CD4-positive, alpha-beta T cell (primary cell): ENCODE measurements at regions not wholly inside any gene's neighbourhood (a gene's known extent, or its start where the extent isn't known, plus 50 kb on each side); places are given as distances from the start of the nearest gene placed in this dataset.

Source experiments
- ATAC-seq: fragments of 200-7000 bp; cut with Tn5 transposase; one replicate; pipeline ENCODE4 v1.10.0; 2022; ENCODE audit warnings: mild to moderate bottlenecking; ENCODE audit not compliant: poor library complexity
- CTCF ChIA-PET: fragments of 350-600 bp; sonication (Branson Sonifier 250); formaldehyde crosslinking; loops from one replicate; lab custom pipeline; 2021; ENCODE audit warnings: antibody characterized with exemption, inconsistent platforms; lab: Charles Lee
- POLR2A ChIA-PET: fragments of 350-600 bp; sonication (Branson Sonifier 250); formaldehyde crosslinking; loops from one replicate; lab custom pipeline; 2021; ENCODE audit warnings: antibody characterized with exemption, inconsistent platforms; lab: Charles Lee
- DNase-seq, 14 experiments: peaks; one replicate each; pipeline ENCODE4 v3.0.0-alpha.2; 2013 to 2020; ENCODE audit warnings: mixed read lengths in 2 of 14
- H3K27ac ChIP-seq, 2 donors: one replicate each; pipeline versions ENCODE4 v1.5.1 to v1.7.0; 2013; ENCODE audit warnings: low read length in 2 of 2, low read depth in 1 of 2, mild to moderate bottlenecking in 1 of 2
- H3K27me3 ChIP-seq, 2 experiments: 1 replicate in 1 of 2; 2 replicates in 1 of 2; pipeline versions ENCODE4 v1.6.1 to v1.7.0; 2013; ENCODE audit warnings: low read length in 2 of 2, control low read depth in 1 of 2, mild to moderate bottlenecking in 1 of 2, moderate library complexity in 1 of 2; ENCODE audit not compliant: insufficient read depth in 2 of 2, control insufficient read depth in 1 of 2
- H3K36me3 ChIP-seq: one replicate; pipeline ENCODE4 v1.6.1; 2013; ENCODE audit warnings: low read length, control low read depth; ENCODE audit not compliant: insufficient read depth
- H3K4me1 ChIP-seq: one replicate; pipeline ENCODE4 v1.6.1; 2013; ENCODE audit warnings: low read length, control low read depth; ENCODE audit not compliant: insufficient read depth
- H3K4me3 ChIP-seq: one replicate; pipeline ENCODE4 v1.5.1; 2013; ENCODE audit warnings: mild to moderate bottlenecking, low read length, moderate library complexity
- H3K9me3 ChIP-seq, 2 experiments: 1 replicate in 1 of 2; 2 replicates in 1 of 2; pipeline versions ENCODE4 v1.6.1 to v1.7.0; 2013; ENCODE audit warnings: low read length in 2 of 2, mild to moderate bottlenecking in 2 of 2, control low read depth in 1 of 2, moderate library complexity in 1 of 2; ENCODE audit not compliant: control insufficient read depth in 1 of 2, insufficient read depth in 1 of 2
- H3K27ac Mint-ChIP-seq: one replicate; pipeline ENCODE4 v1.8.0; 2020; ENCODE audit warnings: mixed read lengths
- H3K27me3 Mint-ChIP-seq: one replicate; pipeline ENCODE4 v1.8.0; 2021; ENCODE audit warnings: mixed read lengths
- H3K36me3 Mint-ChIP-seq: one replicate; pipeline ENCODE4 v1.8.0; 2021; ENCODE audit warnings: low read depth, mixed read lengths
- H3K4me1 Mint-ChIP-seq: one replicate; pipeline ENCODE4 v1.8.0; 2021; ENCODE audit warnings: low read depth, mixed read lengths
- H3K4me3 Mint-ChIP-seq: one replicate; pipeline ENCODE4 v1.8.0; 2020; ENCODE audit warnings: mild to moderate bottlenecking, mixed read lengths
- H3K9me3 Mint-ChIP-seq: one replicate; pipeline ENCODE4 v1.8.0; 2020; ENCODE audit warnings: mixed read lengths
- intact Hi-C, 2 experiments: fragments of 100-400 bp; cut with DNase I in 1 of 2; cut with micrococcal nuclease in 1 of 2; formaldehyde crosslinking; loops; one replicate each; pipeline versions ENCODE4 v1.15.1 to v1.9.0; 2023 to 2025; cut with DNase I, micrococcal nuclease
- TF ChIP-seq, protein P1 (sequence below): fragments of 200-600 bp; IDR thresholded peaks from one replicate; pipeline ENCODE4 v1.8.0; 2022; ENCODE audit warnings: antibody characterized with exemption, mild to moderate bottlenecking

DNA sequence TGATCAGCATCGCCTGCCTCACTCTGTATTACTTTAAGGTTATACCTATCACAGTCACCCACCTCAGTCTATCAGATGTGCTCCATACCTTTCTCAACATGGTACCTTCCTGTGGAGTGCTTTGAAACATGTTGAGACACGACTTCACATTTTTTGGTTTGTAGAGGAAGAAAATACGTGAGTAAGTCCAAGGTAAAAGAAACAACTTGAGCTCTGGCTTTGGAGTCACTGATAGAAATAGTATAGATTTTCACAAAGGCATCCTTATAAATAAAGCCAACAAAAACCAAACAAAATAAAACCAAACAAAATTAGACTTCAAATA lies 77.5 kb upstream of the HMHB1 start:
- Mint-ChIP-seq H3K4me1 (no peaks in the 10 kb centered on the region), H3K27me3 (peaks cover 1% of the 10 kb centered on the region), H3K4me3 (no peak overlapping the region), H3K27ac (no peak overlapping the region), H3K36me3 (no peaks in the 10 kb centered on the region), H3K9me3 (no peaks in the 10 kb centered on the region)
- Histone ChIP-seq H3K36me3 (no peaks in the 10 kb centered on the region), H3K27me3 (no peaks in the 10 kb centered on the region), H3K4me1 (no peaks in the 10 kb centered on the region), H3K27ac (no peak overlapping the region), H3K9me3 (no peaks in the 10 kb centered on the region), H3K4me3 (no peak overlapping the region)
- intact Hi-C loops, result no loop called here
- DNase-seq (no peak), ATAC-seq (no peak)
- TF ChIP-seq, protein P1, sequence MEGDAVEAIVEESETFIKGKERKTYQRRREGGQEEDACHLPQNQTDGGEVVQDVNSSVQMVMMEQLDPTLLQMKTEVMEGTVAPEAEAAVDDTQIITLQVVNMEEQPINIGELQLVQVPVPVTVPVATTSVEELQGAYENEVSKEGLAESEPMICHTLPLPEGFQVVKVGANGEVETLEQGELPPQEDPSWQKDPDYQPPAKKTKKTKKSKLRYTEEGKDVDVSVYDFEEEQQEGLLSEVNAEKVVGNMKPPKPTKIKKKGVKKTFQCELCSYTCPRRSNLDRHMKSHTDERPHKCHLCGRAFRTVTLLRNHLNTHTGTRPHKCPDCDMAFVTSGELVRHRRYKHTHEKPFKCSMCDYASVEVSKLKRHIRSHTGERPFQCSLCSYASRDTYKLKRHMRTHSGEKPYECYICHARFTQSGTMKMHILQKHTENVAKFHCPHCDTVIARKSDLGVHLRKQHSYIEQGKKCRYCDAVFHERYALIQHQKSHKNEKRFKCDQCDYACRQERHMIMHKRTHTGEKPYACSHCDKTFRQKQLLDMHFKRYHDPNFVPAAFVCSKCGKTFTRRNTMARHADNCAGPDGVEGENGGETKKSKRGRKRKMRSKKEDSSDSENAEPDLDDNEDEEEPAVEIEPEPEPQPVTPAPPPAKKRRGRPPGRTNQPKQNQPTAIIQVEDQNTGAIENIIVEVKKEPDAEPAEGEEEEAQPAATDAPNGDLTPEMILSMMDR, result no peak
- CTCF ChIA-PET, result no interaction called here
- POLR2A ChIA-PET, result no interaction called here

DNA sequence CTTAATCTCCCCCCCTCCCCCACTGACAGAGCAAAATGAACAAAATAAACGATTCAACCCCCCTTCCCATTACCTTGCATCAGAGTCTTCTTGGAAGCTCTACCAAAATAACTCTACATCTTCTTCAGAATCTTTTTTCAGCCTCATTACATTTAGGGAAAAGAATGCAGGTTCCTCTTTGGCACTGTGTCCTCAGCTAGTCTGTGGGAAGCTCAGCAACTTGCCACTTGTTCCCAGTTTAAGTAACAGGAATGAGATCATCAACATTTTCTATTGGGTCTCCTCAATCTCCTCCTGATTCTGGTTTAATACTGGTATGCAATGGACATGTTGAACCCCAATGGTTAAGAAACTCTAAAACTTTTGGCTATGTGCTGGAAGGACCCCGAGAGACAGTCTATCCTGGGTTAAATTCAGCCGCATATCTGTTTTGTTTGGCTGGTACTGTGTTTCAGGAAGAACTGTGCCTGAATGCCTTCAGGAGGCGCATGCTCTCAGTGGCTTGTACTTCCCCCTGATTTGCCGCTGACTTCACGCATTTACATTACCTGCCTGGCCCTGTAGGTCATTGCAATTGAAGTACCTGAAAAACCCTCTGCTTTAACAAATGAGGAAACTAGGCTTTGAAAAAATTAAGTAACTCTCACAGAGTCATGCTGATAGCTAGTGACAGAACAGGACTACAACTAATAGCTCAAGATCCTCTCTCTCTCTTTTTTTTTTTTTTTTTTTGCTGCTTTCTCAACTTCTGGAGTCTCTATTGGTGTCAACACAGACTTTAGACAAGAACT lies 78.1 kb upstream of the HMHB1 start:
- Mint-ChIP-seq H3K9me3 (no peaks in the 10 kb centered on the region), H3K36me3 (no peaks in the 10 kb centered on the region), H3K27ac (no peak overlapping the region), H3K4me3 (no peak overlapping the region), H3K27me3 (peaks cover 4% of the 10 kb centered on the region), H3K4me1 (no peaks in the 10 kb centered on the region)
- ChIA-PET CTCF (no interaction called here), POLR2A (no interaction called here)
- intact Hi-C loops, result no loop called here
- no peaks in the 10 kb centered on the region for H3K9me3 ChIP-seq
- H3K4me1 ChIP-seq, result no peaks in the 10 kb centered on the region
- DNase-seq (no peak), ATAC-seq (no peak)
- TF ChIP-seq, protein P1, result no peak
- H3K27ac ChIP-seq, result no peak overlapping the region
- no peaks in the 10 kb centered on the region for H3K27me3 ChIP-seq
- no peaks in the 10 kb centered on the region for H3K36me3 ChIP-seq
- no peak overlapping the region for H3K4me3 ChIP-seq

DNA sequence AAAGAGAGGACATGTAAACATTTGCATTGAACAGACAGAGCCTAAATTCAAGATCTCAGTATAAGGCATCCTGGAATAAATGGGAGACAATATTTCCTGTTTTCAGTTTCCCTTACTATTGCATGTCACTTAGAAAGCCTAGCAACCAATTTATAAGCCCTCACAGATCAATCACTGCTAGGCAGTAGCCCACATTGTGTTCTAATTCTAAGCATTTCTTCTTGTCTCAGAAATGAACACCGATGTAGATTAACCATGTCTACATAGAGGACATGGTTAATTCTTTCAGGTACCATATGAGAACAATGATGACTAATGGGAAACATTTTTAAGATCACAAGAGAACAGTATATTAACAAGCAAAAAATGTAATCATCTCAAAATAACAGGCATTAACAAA lies 79.6 kb upstream of the HMHB1 start:
- H3K36me3 ChIP-seq, result no peaks in the 10 kb centered on the region
- intact Hi-C loops, result no loop called here
- no peak overlapping the region for H3K4me3 ChIP-seq
- ChIA-PET POLR2A (no interaction called here), CTCF (no interaction called here)
- ATAC-seq, result no peak
- Mint-ChIP-seq H3K36me3 (no peaks in the 10 kb centered on the region), H3K9me3 (no peaks in the 10 kb centered on the region), H3K27me3 (peaks cover 4% of the 10 kb centered on the region), H3K27ac (no peak overlapping the region), H3K4me3 (no peak overlapping the region), H3K4me1 (no peaks in the 10 kb centered on the region)
- DNase-seq, result no peak
- no peaks in the 10 kb centered on the region for H3K27me3 ChIP-seq
- no peak overlapping the region for H3K27ac ChIP-seq
- peaks cover 0 to 4% of the 10 kb centered on the region in 2 experiments for H3K9me3 ChIP-seq
- no peaks in the 10 kb centered on the region for H3K4me1 ChIP-seq
- TF ChIP-seq, protein P1, result no peak
